ENCODE measurements at regions not wholly inside any gene's neighbourhood (a gene's known extent, or its start where the extent isn't known, plus 50 kb on each side); places are given as distances from the start of the nearest gene placed in this dataset.

DNA sequence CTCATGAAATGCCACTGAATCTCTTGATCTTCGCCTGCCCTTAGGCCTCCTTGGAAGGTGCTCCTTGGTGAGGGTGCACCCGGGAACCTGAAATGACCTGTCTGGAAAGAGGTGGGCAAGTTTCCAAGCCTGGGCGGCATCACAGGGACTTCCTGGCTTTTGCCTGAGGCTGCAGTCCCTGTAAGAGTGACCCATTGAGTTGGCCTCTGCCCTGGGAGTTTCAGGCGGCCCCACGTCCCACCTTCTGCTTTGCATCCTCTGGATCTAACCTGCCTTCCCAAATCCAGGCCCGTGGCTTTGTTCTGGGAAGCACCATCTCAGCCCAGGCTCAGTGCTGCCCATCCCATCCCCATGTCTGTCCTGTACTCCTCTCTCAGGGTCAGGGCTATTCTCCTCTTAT is 356.4 kb downstream of the RPS24 start:
- no peaks in the 10 kb centered on the region for H3K36me3 ChIP-seq (ENCODE audit: control insufficient read depth in 1 of 2, insufficient read depth in 2 of 2, low read length in 2 of 2)
- H3K27me3 ChIP-seq (ENCODE audit: insufficient read depth, low read length), result peaks cover 37% of the 10 kb centered on the region
- no peaks in the 10 kb centered on the region for H3K4me1 ChIP-seq (ENCODE audit: control insufficient read depth in 1 of 2, insufficient read depth in 2 of 2, low read length in 2 of 2)
- H3K9ac ChIP-seq (ENCODE audit: low read length), result no peak overlapping the region
- no peaks in the 10 kb centered on the region for H3K79me2 ChIP-seq (ENCODE audit: insufficient read depth, low read length)
- ChIA-PET CTCF (no interaction called here), RAD21 (ENCODE audit: low non-redundant PET in 1 of 2, low total read pairs in 2 of 2, uncharacterized antibody in 2 of 2, unreplicated experiment in 2 of 2) (no interaction called here), POLR2A (no interaction called here)
- DNase-seq (ENCODE audit: low read depth, low spot score) (no peak), ATAC-seq (no peak)
- no peak overlapping the region for H3K4me2 ChIP-seq (ENCODE audit: low read length)
- TF ChIP-seq EZH2phosphoT487 (IDR thresholded peaks at IDR 0.05; ENCODE audit: borderline replicate concordance) (no peak), CEBPB (IDR thresholded peaks at IDR 0.05; ENCODE audit: low read depth) (no peak), FOSL1 (IDR thresholded peaks at IDR 0.05; ENCODE audit: low read depth) (no peak), EGR1 (IDR thresholded peaks at IDR 0.05; ENCODE audit: low read depth) (no peak), POLR2A (IDR thresholded peaks at IDR 0.05; ENCODE audit: borderline replicate concordance, extremely low read depth, insufficient read depth, insufficient read length) (no peak), POLR2AphosphoS5 (IDR thresholded peaks at IDR 0.05; ENCODE audit: low read depth, low read length) (no peak), YY1 (IDR thresholded peaks at IDR 0.05; ENCODE audit: extremely low read depth, insufficient replicate concordance, low read depth, low read length) (no peak), EZH2 (IDR thresholded peaks at IDR 0.05) (no peak), ELF1 (IDR thresholded peaks at IDR 0.05; ENCODE audit: borderline replicate concordance, low read depth) (no peak), SP1 (IDR thresholded peaks at IDR 0.05; ENCODE audit: low read depth) (no peak), ZFX (IDR thresholded peaks at IDR 0.05) (no peak), RAD21 (IDR thresholded peaks at IDR 0.05; ENCODE audit: low read depth) (no peak), TCF7L2 (IDR thresholded peaks at IDR 0.05; ENCODE audit: borderline replicate concordance, extremely low read depth, insufficient read depth, insufficient read length) (no peak), SRF (IDR thresholded peaks at IDR 0.05; ENCODE audit: low read depth) (no peak), SIN3A (IDR thresholded peaks at IDR 0.05; ENCODE audit: low read depth) (no peak)
- TF ChIP-seq, protein P1, sequence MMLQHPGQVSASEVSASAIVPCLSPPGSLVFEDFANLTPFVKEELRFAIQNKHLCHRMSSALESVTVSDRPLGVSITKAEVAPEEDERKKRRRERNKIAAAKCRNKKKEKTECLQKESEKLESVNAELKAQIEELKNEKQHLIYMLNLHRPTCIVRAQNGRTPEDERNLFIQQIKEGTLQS (IDR thresholded peaks at IDR 0.05), result no peak
- TF ChIP-seq, protein P2, sequence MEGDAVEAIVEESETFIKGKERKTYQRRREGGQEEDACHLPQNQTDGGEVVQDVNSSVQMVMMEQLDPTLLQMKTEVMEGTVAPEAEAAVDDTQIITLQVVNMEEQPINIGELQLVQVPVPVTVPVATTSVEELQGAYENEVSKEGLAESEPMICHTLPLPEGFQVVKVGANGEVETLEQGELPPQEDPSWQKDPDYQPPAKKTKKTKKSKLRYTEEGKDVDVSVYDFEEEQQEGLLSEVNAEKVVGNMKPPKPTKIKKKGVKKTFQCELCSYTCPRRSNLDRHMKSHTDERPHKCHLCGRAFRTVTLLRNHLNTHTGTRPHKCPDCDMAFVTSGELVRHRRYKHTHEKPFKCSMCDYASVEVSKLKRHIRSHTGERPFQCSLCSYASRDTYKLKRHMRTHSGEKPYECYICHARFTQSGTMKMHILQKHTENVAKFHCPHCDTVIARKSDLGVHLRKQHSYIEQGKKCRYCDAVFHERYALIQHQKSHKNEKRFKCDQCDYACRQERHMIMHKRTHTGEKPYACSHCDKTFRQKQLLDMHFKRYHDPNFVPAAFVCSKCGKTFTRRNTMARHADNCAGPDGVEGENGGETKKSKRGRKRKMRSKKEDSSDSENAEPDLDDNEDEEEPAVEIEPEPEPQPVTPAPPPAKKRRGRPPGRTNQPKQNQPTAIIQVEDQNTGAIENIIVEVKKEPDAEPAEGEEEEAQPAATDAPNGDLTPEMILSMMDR (IDR thresholded peaks at IDR 0.05 in 2 of 3, conservative IDR thresholded peaks at IDR 0.05 in 1 of 3; ENCODE audit: borderline replicate concordance in 1 of 3, insufficient read depth in 1 of 3, low read depth in 2 of 3, low read length in 2 of 3), result no peak
- TF ChIP-seq, protein P3, sequence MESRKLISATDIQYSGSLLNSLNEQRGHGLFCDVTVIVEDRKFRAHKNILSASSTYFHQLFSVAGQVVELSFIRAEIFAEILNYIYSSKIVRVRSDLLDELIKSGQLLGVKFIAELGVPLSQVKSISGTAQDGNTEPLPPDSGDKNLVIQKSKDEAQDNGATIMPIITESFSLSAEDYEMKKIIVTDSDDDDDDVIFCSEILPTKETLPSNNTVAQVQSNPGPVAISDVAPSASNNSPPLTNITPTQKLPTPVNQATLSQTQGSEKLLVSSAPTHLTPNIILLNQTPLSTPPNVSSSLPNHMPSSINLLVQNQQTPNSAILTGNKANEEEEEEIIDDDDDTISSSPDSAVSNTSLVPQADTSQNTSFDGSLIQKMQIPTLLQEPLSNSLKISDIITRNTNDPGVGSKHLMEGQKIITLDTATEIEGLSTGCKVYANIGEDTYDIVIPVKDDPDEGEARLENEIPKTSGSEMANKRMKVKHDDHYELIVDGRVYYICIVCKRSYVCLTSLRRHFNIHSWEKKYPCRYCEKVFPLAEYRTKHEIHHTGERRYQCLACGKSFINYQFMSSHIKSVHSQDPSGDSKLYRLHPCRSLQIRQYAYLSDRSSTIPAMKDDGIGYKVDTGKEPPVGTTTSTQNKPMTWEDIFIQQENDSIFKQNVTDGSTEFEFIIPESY (IDR thresholded peaks at IDR 0.05; ENCODE audit: extremely low read depth, insufficient replicate concordance, low read length), result no peak
- TF ChIP-seq, protein P4, sequence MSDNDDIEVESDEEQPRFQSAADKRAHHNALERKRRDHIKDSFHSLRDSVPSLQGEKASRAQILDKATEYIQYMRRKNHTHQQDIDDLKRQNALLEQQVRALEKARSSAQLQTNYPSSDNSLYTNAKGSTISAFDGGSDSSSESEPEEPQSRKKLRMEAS (IDR thresholded peaks at IDR 0.05), result no peak
- H3K9me3 ChIP-seq (ENCODE audit: control insufficient read depth in 1 of 2, insufficient read depth in 1 of 2, low read depth in 1 of 2, low read length in 2 of 2), result no peaks in the 10 kb centered on the region
- no peak overlapping the region for H2AFZ ChIP-seq (ENCODE audit: low read depth, low read length, poor library complexity, severe bottlenecking)
- no peaks in the 10 kb centered on the region for H3K9me2 ChIP-seq (ENCODE audit: insufficient read depth)
- H3K27ac ChIP-seq (ENCODE audit: low read depth, low read length), result no peak overlapping the region
- H4K20me1 ChIP-seq (ENCODE audit: insufficient read depth), result no peaks in the 10 kb centered on the region
- intact Hi-C loops (cut with micrococcal nuclease), result no loop called here
- no TSS peak for BruUV-seq (replicated peaks)
- H3K4me3 ChIP-seq (replicated peaks in 1 of 2; ENCODE audit: low read depth in 1 of 2, low read length in 2 of 2), result no peak overlapping the region

Measured in HCT116 (cell line).